GM19395 (cell line): ENCODE measurements at regions not wholly inside any gene's neighbourhood (a gene's known extent, or its start where the extent isn't known, plus 50 kb on each side); places are given as distances from the start of the nearest gene placed in this dataset.
A peak's percentile ranks its signal among the peaks of the same experiment; 100 is the strongest.
"Not testable (repeated sequence)": the region's sequence is repeated elsewhere in the genome, so short reads cannot be mapped to it uniquely, and the experiment has no call there.

Experiments used
- ATAC-seq: cut with Tn5 transposase; IDR thresholded peaks from one replicate; pipeline ENCODE4 v1.9.1; 2021; ENCODE audit warnings: mild to moderate bottlenecking, moderate library complexity; ENCODE audit not compliant: unreplicated experiment

- no peak for ATAC-seq
Observed at GRCh38 chr20:53857723-53858236, 212.6 kb downstream of the BCAS1 start.

- ATAC-seq, result no peak
Observed at GRCh38 chr20:53856300-53857295, 213.8 kb downstream of the BCAS1 start.

GRCh38 chr20:53855733-53856132 is 214.7 kb downstream of the BCAS1 start:
- no peak for ATAC-seq

GRCh38 chr20:53854609-53854926 is 215.8 kb downstream of the BCAS1 start:
- not testable (repeated sequence) for ATAC-seq

GRCh38 chr20:53853111-53853713 is 217.2 kb downstream of the BCAS1 start:
- ATAC-seq, result no peak

GRCh38 chr20:53852691-53853090 is 217.7 kb downstream of the BCAS1 start:
- no peak for ATAC-seq

GRCh38 chr20:53852014-53852413 is 218.4 kb downstream of the BCAS1 start:
- ATAC-seq, result no peak

- no peak for ATAC-seq
Observed at GRCh38 chr20:53850319-53850718, 220.1 kb downstream of the BCAS1 start.

- ATAC-seq, result no peak
Observed at GRCh38 chr20:53849471-53850059, 220.8 kb downstream of the BCAS1 start.

- no peak for ATAC-seq
Observed at GRCh38 chr20:53848304-53848703, 222.1 kb downstream of the BCAS1 start.

GRCh38 chr20:53847837-53848170 is 222.6 kb downstream of the BCAS1 start:
- ATAC-seq, result peak; percentile 43

GRCh38 chr20:53847139-53847836 is 223.1 kb downstream of the BCAS1 start:
- ATAC-seq, result peak; percentile 53

- no peak for ATAC-seq
Observed at GRCh38 chr20:53846640-53847039, 223.8 kb downstream of the BCAS1 start.

- ATAC-seq, result no peak
Observed at GRCh38 chr20:53845980-53846379, 224.4 kb downstream of the BCAS1 start.

- ATAC-seq, result no peak
Observed at GRCh38 chr20:53844259-53844658, 226.1 kb downstream of the BCAS1 start.

GRCh38 chr20:53843645-53844044 is 226.7 kb downstream of the BCAS1 start:
- ATAC-seq, result no peak

GRCh38 chr20:53842301-53843099 is 227.9 kb downstream of the BCAS1 start:
- ATAC-seq, result no peak

GRCh38 chr20:53841741-53842140 is 228.7 kb downstream of the BCAS1 start:
- ATAC-seq, result no peak

GRCh38 chr20:53840532-53840931 is 229.9 kb downstream of the BCAS1 start:
- no peak for ATAC-seq

- ATAC-seq, result peak; percentile 70
Observed at GRCh38 chr20:53839423-53840176, 230.8 kb downstream of the BCAS1 start.
